ENCODE measurements at regions not wholly inside any gene's neighbourhood (a gene's known extent, or its start where the extent isn't known, plus 50 kb on each side); places are given as distances from the start of the nearest gene placed in this dataset.
"Not testable (repeated sequence)": the region's sequence is repeated elsewhere in the genome, so short reads cannot be mapped to it uniquely, and the experiment has no call there.

GRCh38 chr17:14545156-14545906 is 244.4 kb downstream of the HS3ST3B1 start:
- Histone ChIP-seq H3K27ac (ENCODE audit: low read depth, low read length) (no peak overlapping the region), H3K27me3 (ENCODE audit: control insufficient read depth, insufficient read depth, low read length, poor library complexity, severe bottlenecking) (no peaks in the 10 kb centered on the region), H3K4me3 (ENCODE audit: low read length) (no peak overlapping the region), H3K36me3 (ENCODE audit: control insufficient read depth, insufficient read depth, low read length) (no peaks in the 10 kb centered on the region), H3K4me1 (ENCODE audit: control insufficient read depth, insufficient read depth, low read length) (no peaks in the 10 kb centered on the region), H3K9ac (ENCODE audit: extremely low read depth, low read length, poor library complexity, severe bottlenecking) (no peak overlapping the region), H3K9me3 (ENCODE audit: control insufficient read depth, low read length) (no peaks in the 10 kb centered on the region)
- peaks cover 2% of the 10 kb centered on the region for H3K27me3 Mint-ChIP-seq (ENCODE audit: insufficient read depth)
- no peaks in the 10 kb centered on the region for H3K9me3 Mint-ChIP-seq
- H3K4me1 Mint-ChIP-seq: peaks cover 10% of the 10 kb centered on the region
- no peak overlapping the region for H3K27ac Mint-ChIP-seq
- DNase-seq: peak; percentile 58
- no peak overlapping the region for H3K4me3 Mint-ChIP-seq
- 77 to 97% methylated on average over 6 to 15 of the region's 16 CpGs for WGBS, 2 experiments (ENCODE audit: insufficient coverage in 1 of 2, insufficient read length in 1 of 2)
- no peaks in the 10 kb centered on the region for H3K36me3 Mint-ChIP-seq (ENCODE audit: low read depth)
- TF ChIP-seq CTCF (conservative IDR thresholded peaks at IDR 0.05): no peak

GRCh38 chr17:14541714-14542113 is 240.8 kb downstream of the HS3ST3B1 start:
- no peaks in the 10 kb centered on the region for H3K27me3 Mint-ChIP-seq (ENCODE audit: insufficient read depth)
- TF ChIP-seq CTCF (conservative IDR thresholded peaks at IDR 0.05): no peak
- 90 to 94% methylated on average over 2 of the region's 2 CpGs for WGBS, 2 experiments (ENCODE audit: insufficient coverage in 1 of 2, insufficient read length in 1 of 2)
- no peaks in the 10 kb centered on the region for H3K27me3 ChIP-seq (ENCODE audit: control insufficient read depth, insufficient read depth, low read length, poor library complexity, severe bottlenecking)
- H3K27ac Mint-ChIP-seq: no peak overlapping the region
- no peaks in the 10 kb centered on the region for H3K4me1 ChIP-seq (ENCODE audit: control insufficient read depth, insufficient read depth, low read length)
- H3K4me1 Mint-ChIP-seq: peaks cover 10% of the 10 kb centered on the region
- H3K4me3 ChIP-seq (ENCODE audit: low read length): no peak overlapping the region
- H3K27ac ChIP-seq (ENCODE audit: low read depth, low read length): no peak overlapping the region
- no peak overlapping the region for H3K4me3 Mint-ChIP-seq
- H3K9me3 ChIP-seq (ENCODE audit: control insufficient read depth, low read length): peaks cover 7% of the 10 kb centered on the region
- no peaks in the 10 kb centered on the region for H3K36me3 Mint-ChIP-seq (ENCODE audit: low read depth)
- H3K36me3 ChIP-seq (ENCODE audit: control insufficient read depth, insufficient read depth, low read length): no peaks in the 10 kb centered on the region
- no peak overlapping the region for H3K9ac ChIP-seq (ENCODE audit: extremely low read depth, low read length, poor library complexity, severe bottlenecking)
- peaks cover 6% of the 10 kb centered on the region for H3K9me3 Mint-ChIP-seq
- DNase-seq: no peak

GRCh38 chr17:14539801-14540200 is 238.9 kb downstream of the HS3ST3B1 start:
- no peak overlapping the region for H3K4me3 ChIP-seq (ENCODE audit: low read length)
- H3K4me1 ChIP-seq (ENCODE audit: control insufficient read depth, insufficient read depth, low read length): no peaks in the 10 kb centered on the region
- H3K27ac ChIP-seq (ENCODE audit: low read depth, low read length): no peak overlapping the region
- H3K27me3 ChIP-seq (ENCODE audit: control insufficient read depth, insufficient read depth, low read length, poor library complexity, severe bottlenecking): no peaks in the 10 kb centered on the region
- H3K9ac ChIP-seq (ENCODE audit: extremely low read depth, low read length, poor library complexity, severe bottlenecking): no peak overlapping the region
- H3K4me3 Mint-ChIP-seq: no peak overlapping the region
- no peak for TF ChIP-seq CTCF (conservative IDR thresholded peaks at IDR 0.05)
- WGBS, 2 experiments (ENCODE audit: insufficient coverage in 1 of 2, insufficient read length in 1 of 2): 92 to 98% methylated on average over 6 of the region's 6 CpGs
- DNase-seq: no peak
- no peaks in the 10 kb centered on the region for H3K36me3 Mint-ChIP-seq (ENCODE audit: low read depth)
- H3K4me1 Mint-ChIP-seq: peaks cover 3% of the 10 kb centered on the region
- no peaks in the 10 kb centered on the region for H3K27me3 Mint-ChIP-seq (ENCODE audit: insufficient read depth)
- H3K36me3 ChIP-seq (ENCODE audit: control insufficient read depth, insufficient read depth, low read length): no peaks in the 10 kb centered on the region
- H3K27ac Mint-ChIP-seq: no peak overlapping the region
- peaks cover 6% of the 10 kb centered on the region for H3K9me3 Mint-ChIP-seq
- H3K9me3 ChIP-seq (ENCODE audit: control insufficient read depth, low read length): peaks cover 7% of the 10 kb centered on the region

GRCh38 chr17:14532242-14532641 is 231.4 kb downstream of the HS3ST3B1 start:
- not testable (repeated sequence) for H3K4me1 Mint-ChIP-seq; H3K27me3 Mint-ChIP-seq (ENCODE audit: insufficient read depth); H3K4me3 ChIP-seq (ENCODE audit: low read length)

More at GRCh38 chr17:14532242-14532641, 231.4 kb downstream of the HS3ST3B1 start:
- not testable (repeated sequence) for H3K4me3 Mint-ChIP-seq; H3K27me3 ChIP-seq (ENCODE audit: control insufficient read depth, insufficient read depth, low read length, poor library complexity, severe bottlenecking); H3K36me3 ChIP-seq (ENCODE audit: control insufficient read depth, insufficient read depth, low read length); DNase-seq; H3K27ac ChIP-seq (ENCODE audit: low read depth, low read length); H3K9ac ChIP-seq (ENCODE audit: extremely low read depth, low read length, poor library complexity, severe bottlenecking); H3K4me1 ChIP-seq (ENCODE audit: control insufficient read depth, insufficient read depth, low read length); H3K36me3 Mint-ChIP-seq (ENCODE audit: low read depth); H3K9me3 ChIP-seq (ENCODE audit: control insufficient read depth, low read length); H3K27ac Mint-ChIP-seq
- WGBS, 2 experiments (ENCODE audit: insufficient coverage in 1 of 2, insufficient read length in 1 of 2): 82 to 89% methylated on average over 3 of the region's 3 CpGs
- H3K9me3 Mint-ChIP-seq: peaks cover 41% of the 10 kb centered on the region
